Spleen (tissue), 11 donors: ENCODE measurements at regions not wholly inside any gene's neighbourhood (a gene's known extent, or its start where the extent isn't known, plus 50 kb on each side); places are given as distances from the start of the nearest gene placed in this dataset.

ENCODE experiments used
- DNase-seq: peaks from one replicate; pipeline ENCODE4 v3.0.0-alpha.2; 2020
- H3K27ac ChIP-seq, 8 donors: fragments of 200-600 bp; sonication (generic) in 7 of 8; 1 replicate in 4 of 8; 2 replicates in 4 of 8; pipeline versions ENCODE4 v1.5.0 to v1.8.0; 2016 to 2021; ENCODE audit warnings: inconsistent platforms in 4 of 8, mild to moderate bottlenecking in 4 of 8, moderate library complexity in 1 of 8
- H3K27me3 ChIP-seq, 7 donors: fragments of 200-600 bp; sonication (generic) in 6 of 7; replicated peaks in 1 of 7; 1 replicate in 4 of 7; 2 replicates in 3 of 7; pipeline versions ENCODE4 v1.5.0 to v1.8.0; 2016 to 2021; ENCODE audit warnings: inconsistent platforms in 3 of 7, mild to moderate bottlenecking in 1 of 7
- H3K36me3 ChIP-seq, 6 donors: fragments of 200-600 bp; sonication (generic) in 5 of 6; 1 replicate in 4 of 6; 2 replicates in 2 of 6; pipeline versions ENCODE4 v1.5.0 to v1.8.0; 2016 to 2021; ENCODE audit warnings: inconsistent platforms in 2 of 6
- H3K4me1 ChIP-seq, 6 donors: fragments of 200-600 bp; sonication (generic) in 5 of 6; 1 replicate in 3 of 6; 2 replicates in 3 of 6; pipeline versions ENCODE4 v1.5.0 to v1.8.0; 2016 to 2021; ENCODE audit warnings: inconsistent platforms in 3 of 6
- H3K4me3 ChIP-seq, 8 donors: fragments of 200-600 bp; sonication (generic) in 7 of 8; 1 replicate in 4 of 8; 2 replicates in 4 of 8; pipeline versions ENCODE4 v1.5.0 to v1.8.0; 2016 to 2021; ENCODE audit warnings: inconsistent platforms in 4 of 8, mild to moderate bottlenecking in 4 of 8, moderate library complexity in 2 of 8
- H3K9me3 ChIP-seq, 8 donors: fragments of 200-600 bp; sonication (generic) in 7 of 8; 1 replicate in 4 of 8; 2 replicates in 4 of 8; pipeline versions ENCODE4 v1.5.0 to v1.8.0; 2016 to 2021; ENCODE audit warnings: inconsistent platforms in 4 of 8
- CTCF ChIP-seq, 11 experiments: fragments of 200-600 bp in 7 of 11; fragments of 450-650 bp in 4 of 11; sonication (generic) in 4 of 11; IDR thresholded peaks in 8 of 11; conservative IDR thresholded peaks in 3 of 11; 1 replicate in 7 of 11; 2 replicates in 4 of 11; pipeline versions ENCODE4 v1.4.0 to v1.8.0; 2016 to 2021; ENCODE audit warnings: antibody characterized with exemption in 11 of 11, inconsistent platforms in 4 of 11, mild to moderate bottlenecking in 1 of 11
- POLR2A ChIP-seq, 3 donors: fragments of 450-650 bp; IDR thresholded peaks; one replicate each; pipeline ENCODE4 v1.5.1; 2017; ENCODE audit warnings: antibody characterized with exemption in 3 of 3, mild to moderate bottlenecking in 1 of 3
- POLR2AphosphoS5 ChIP-seq, 3 donors: sonication (generic); formaldehyde crosslinking; IDR thresholded peaks; one replicate each; pipeline ENCODE4 v1.5.1; 2017; ENCODE audit warnings: antibody characterized with exemption in 3 of 3
- WGBS, 5 donors: extraction: QIAGEN DNeasy Blood & Tissue Kit in 3 of 5; methylation state at CpG; one replicate each; pipeline versions ENCODE4 v1.1.5 to v1.1.7; 2013 to 2018; 5-methylcytosine and 5-hydroxymethylcytosine counted together
- intact Hi-C: fragments of 100-400 bp; cut with DNase I; formaldehyde crosslinking; loops from one replicate; pipeline ENCODE4 v1.15.0; 2023; ENCODE audit warnings: low total_unique reads
- donor health status: healthy with polysubstance abuse.
- donor health status: DM: no; HTN: no; CAD: no; lungs with moderate emphysema.
- donor health status: DM: no; HTN: no; CAD: no.
- donor health status: Bipolar disorder and iron deficiency.
- donor health status: healthy.
- donor health status: DM: no; HTN: no; CAD: no.
- donor health status: DM: yes; HTN: yes; CAD: no.

- no peak overlapping the region for H3K27ac ChIP-seq
- H3K4me3 ChIP-seq: no peak overlapping the region
- no peaks in the 10 kb centered on the region for H3K36me3 ChIP-seq
- no peaks in the 10 kb centered on the region for H3K27me3 ChIP-seq
- H3K4me1 ChIP-seq: no peaks in the 10 kb centered on the region
- no peak for TF ChIP-seq POLR2A (IDR thresholded peaks at IDR 0.05)
- no peak for TF ChIP-seq POLR2AphosphoS5 (IDR thresholded peaks at IDR 0.05)
- TF ChIP-seq CTCF (IDR thresholded peaks at IDR 0.05 in 8 of 11, conservative IDR thresholded peaks at IDR 0.05 in 3 of 11): no peak
- WGBS, 5 donors: 70 to 86% (median 76%) methylated on average over 3 of the region's 3 CpGs
- intact Hi-C loops: no loop called here
- no peak for DNase-seq
- H3K9me3 ChIP-seq: no peaks in the 10 kb centered on the region
Measured at GRCh38 chr4:149164282-149164681, 651.4 kb downstream of the IQCM start.

GRCh38 chr4:149161247-149161646 lies 654.4 kb downstream of the IQCM start:
- no peak overlapping the region for H3K4me3 ChIP-seq
- no peak overlapping the region for H3K27ac ChIP-seq
- intact Hi-C loops: no loop called here
- H3K27me3 ChIP-seq: no peaks in the 10 kb centered on the region
- no peaks in the 10 kb centered on the region for H3K4me1 ChIP-seq
- TF ChIP-seq CTCF (IDR thresholded peaks at IDR 0.05 in 8 of 11, conservative IDR thresholded peaks at IDR 0.05 in 3 of 11) (no peak), POLR2A (IDR thresholded peaks at IDR 0.05) (no peak), POLR2AphosphoS5 (IDR thresholded peaks at IDR 0.05) (no peak)
- no peak for DNase-seq
- no peaks in the 10 kb centered on the region for H3K9me3 ChIP-seq
- H3K36me3 ChIP-seq: no peaks in the 10 kb centered on the region

GRCh38 chr4:149160370-149160769 lies 655.3 kb downstream of the IQCM start:
- Histone ChIP-seq H3K27me3 (no peaks in the 10 kb centered on the region), H3K4me1 (no peaks in the 10 kb centered on the region), H3K27ac (no peak overlapping the region), H3K9me3 (no peaks in the 10 kb centered on the region), H3K4me3 (no peak overlapping the region), H3K36me3 (no peaks in the 10 kb centered on the region)
- no peak for TF ChIP-seq POLR2A (IDR thresholded peaks at IDR 0.05)
- no peak for TF ChIP-seq CTCF (IDR thresholded peaks at IDR 0.05 in 8 of 11, conservative IDR thresholded peaks at IDR 0.05 in 3 of 11)
- TF ChIP-seq POLR2AphosphoS5 (IDR thresholded peaks at IDR 0.05): no peak
- 68 to 90% (median 88%) methylated on average over 2 of the region's 2 CpGs for WGBS, 5 donors
- no peak for DNase-seq
- intact Hi-C loops: no loop called here

- intact Hi-C loops: no loop called here
- 39 to 68% (median 63%) methylated on average over 3 of the region's 3 CpGs for WGBS, 5 donors
- Histone ChIP-seq H3K27ac (no peak overlapping the region), H3K27me3 (no peaks in the 10 kb centered on the region), H3K36me3 (no peaks in the 10 kb centered on the region), H3K9me3 (no peaks in the 10 kb centered on the region), H3K4me3 (no peak overlapping the region), H3K4me1 (no peaks in the 10 kb centered on the region)
- no peak for DNase-seq
- TF ChIP-seq POLR2A (IDR thresholded peaks at IDR 0.05) (no peak), POLR2AphosphoS5 (IDR thresholded peaks at IDR 0.05) (no peak), CTCF (IDR thresholded peaks at IDR 0.05 in 8 of 11, conservative IDR thresholded peaks at IDR 0.05 in 3 of 11) (no peak)
Measured at GRCh38 chr4:149158817-149159216, 656.8 kb downstream of the IQCM start.
